ENCODE measurements at regions not wholly inside any gene's neighbourhood (a gene's known extent, or its start where the extent isn't known, plus 50 kb on each side); places are given as distances from the start of the nearest gene placed in this dataset.

GRCh38 chr14:101377069-101377468 lies 184.2 kb upstream of the DIO3 start:
- DNase-seq (ENCODE audit: extremely low read depth, low read depth), result no peak
- TF ChIP-seq CTCF (IDR thresholded peaks at IDR 0.05; ENCODE audit: low read depth, low read length, missing control alignments), result no peak

DNA sequence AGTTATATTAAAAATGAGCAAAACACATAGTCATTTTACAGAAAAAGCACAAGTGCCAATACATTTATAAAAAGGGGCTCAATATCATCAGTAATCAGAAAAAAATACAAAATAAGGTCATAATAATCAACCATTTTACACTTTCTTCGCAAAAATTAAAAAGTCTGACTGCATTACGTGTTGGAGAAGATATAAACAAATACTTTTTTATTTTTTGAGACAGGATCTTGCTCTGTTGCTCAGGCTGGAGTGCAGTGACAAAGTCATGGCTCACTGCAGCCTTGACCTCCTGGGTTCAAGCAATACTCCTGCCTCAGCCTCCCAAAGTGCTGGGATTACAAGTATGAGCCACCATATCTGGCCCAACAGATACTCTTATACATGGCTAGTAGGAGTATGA lies 181.5 kb upstream of the DIO3 start:
- no peak for TF ChIP-seq CTCF (IDR thresholded peaks at IDR 0.05; ENCODE audit: low read depth, low read length, missing control alignments)
- H3K4me3 ChIP-seq (replicated peaks; ENCODE audit: low read depth, low read length), result no peak overlapping the region

More at GRCh38 chr14:101377069-101377468, 184.2 kb upstream of the DIO3 start:
- H3K4me3 ChIP-seq (replicated peaks; ENCODE audit: low read depth, low read length), result no peak overlapping the region

GRCh38 chr14:101380512-101380911 lies 180.8 kb upstream of the DIO3 start:
- TF ChIP-seq CTCF (IDR thresholded peaks at IDR 0.05; ENCODE audit: low read depth, low read length, missing control alignments), result no peak
- DNase-seq (ENCODE audit: extremely low read depth, low read depth), result no peak
- H3K4me3 ChIP-seq (replicated peaks; ENCODE audit: low read depth, low read length), result no peak overlapping the region

More for the DNA sequence above, 181.5 kb upstream of the DIO3 start:
- no peak for DNase-seq (ENCODE audit: extremely low read depth, low read depth)

GRCh38 chr14:101380940-101381339 lies 180.4 kb upstream of the DIO3 start:
- no peak for DNase-seq (ENCODE audit: extremely low read depth, low read depth)
- TF ChIP-seq CTCF (IDR thresholded peaks at IDR 0.05; ENCODE audit: low read depth, low read length, missing control alignments), result no peak
- H3K4me3 ChIP-seq (replicated peaks; ENCODE audit: low read depth, low read length), result no peak overlapping the region

GRCh38 chr14:101383737-101384338 lies 177.5 kb upstream of the DIO3 start:
- DNase-seq (ENCODE audit: extremely low read depth, low read depth), result no peak
- no peak overlapping the region for H3K4me3 ChIP-seq (replicated peaks; ENCODE audit: low read depth, low read length)
- no peak for TF ChIP-seq CTCF (IDR thresholded peaks at IDR 0.05; ENCODE audit: low read depth, low read length, missing control alignments)

- TF ChIP-seq CTCF (IDR thresholded peaks at IDR 0.05; ENCODE audit: low read depth, low read length, missing control alignments), result no peak
- DNase-seq (ENCODE audit: extremely low read depth, low read depth), result no peak
- H3K4me3 ChIP-seq (replicated peaks; ENCODE audit: low read depth, low read length), result no peak overlapping the region
These were observed 166.9 kb upstream of the DIO3 start for GRCh38 chr14:101394374-101394773.

DNA sequence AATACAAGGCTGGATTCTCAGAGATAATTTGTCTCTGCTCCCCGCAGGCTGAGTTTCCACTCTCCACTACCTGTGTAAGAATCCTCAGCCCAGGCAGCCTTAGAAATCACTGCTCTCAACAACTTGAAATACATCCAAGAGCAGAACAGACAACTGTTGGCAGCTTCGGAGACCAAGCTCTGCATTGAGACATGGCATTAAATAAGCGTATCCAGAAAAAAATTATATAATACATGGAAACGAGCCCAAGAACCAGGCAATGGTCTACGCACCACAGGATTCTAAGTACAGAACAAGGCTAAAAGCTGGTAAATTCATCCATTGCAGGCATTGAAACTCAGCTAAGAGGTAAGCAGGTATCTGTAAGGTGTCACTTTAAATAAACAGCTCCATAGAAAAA lies 165.5 kb upstream of the DIO3 start:
- no peak overlapping the region for H3K4me3 ChIP-seq (replicated peaks; ENCODE audit: low read depth, low read length)
- no peak for TF ChIP-seq CTCF (IDR thresholded peaks at IDR 0.05; ENCODE audit: low read depth, low read length, missing control alignments)
- no peak for DNase-seq (ENCODE audit: extremely low read depth, low read depth)

Data from HFF-Myc (cell line).